ENCODE measurements at regions not wholly inside any gene's neighbourhood (a gene's known extent, or its start where the extent isn't known, plus 50 kb on each side); places are given as distances from the start of the nearest gene placed in this dataset.
"Not testable (repeated sequence)": the region's sequence is repeated elsewhere in the genome, so short reads cannot be mapped to it uniquely, and the experiment has no call there.

GRCh38 chr13:104605435-104605834, 1539.2 kb upstream of the SLC10A2 start:
- not testable (repeated sequence) for TF ChIP-seq CTCF (IDR thresholded peaks at IDR 0.05; ENCODE audit: poor library complexity); EZH2 (IDR thresholded peaks at IDR 0.05; ENCODE audit: borderline replicate concordance); EZH2phosphoT487 (IDR thresholded peaks at IDR 0.05; ENCODE audit: low read depth, severe bottlenecking, unreplicated experiment)

Data from hepatocyte (in vitro differentiated cells).